Left colon (tissue), 2 donors: ENCODE measurements at regions not wholly inside any gene's neighbourhood (a gene's known extent, or its start where the extent isn't known, plus 50 kb on each side); places are given as distances from the start of the nearest gene placed in this dataset.

Source experiments
- ATAC-seq: fragments of 200-7000 bp; cut with Tn5 transposase; one replicate; pipeline ENCODE4 v1.9.1; 2020; ENCODE audit warnings: mild to moderate bottlenecking, moderate library complexity
- DNase-seq, 2 donors: peaks; one replicate each; pipeline ENCODE4 v3.0.0-alpha.2; 2020
- intact Hi-C, 2 donors: fragments of 100-400 bp; cut with DNase I in 1 of 2; cut with micrococcal nuclease in 1 of 2; formaldehyde crosslinking; loops; one replicate each; pipeline versions ENCODE4 v1.11.2 to v1.14.0; 2022; cut with DNase I, micrococcal nuclease
- donor health status: DM: no; HTN: no; CAD: no.
- donor health status: DM: yes; HTN: yes; CAD: no.

DNA sequence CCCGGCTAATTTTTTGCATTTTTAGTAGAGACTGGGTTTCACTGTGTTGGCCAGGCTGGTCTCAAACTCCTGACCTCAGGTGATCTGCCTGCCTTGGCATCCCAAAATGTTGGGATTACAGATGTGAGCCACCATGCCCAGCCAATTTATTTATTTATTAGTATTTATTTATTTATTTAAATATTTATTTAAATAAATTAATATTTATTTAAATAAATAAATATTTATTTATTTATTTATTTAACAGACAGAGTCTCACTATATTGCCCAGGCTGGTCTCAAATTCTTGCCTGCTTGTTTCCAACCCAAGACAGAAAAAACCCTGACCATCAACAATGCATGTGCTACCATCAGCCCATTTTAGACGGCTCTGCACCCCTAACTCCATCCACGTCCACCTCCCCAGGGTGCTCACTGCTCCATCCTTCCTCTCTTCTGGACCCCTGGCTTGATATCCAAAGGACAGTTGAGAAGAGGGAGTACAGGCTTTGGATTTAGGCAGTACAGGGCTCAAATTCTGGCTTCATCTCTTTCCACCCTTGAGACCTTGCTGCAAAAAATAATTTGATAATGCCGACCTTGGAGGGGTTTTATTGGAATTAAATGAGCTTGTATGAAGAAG lies 232.6 kb downstream of the MED10 start:
- no peak for ATAC-seq
- DNase-seq = no peak
- intact Hi-C loops = no loop called here

DNA sequence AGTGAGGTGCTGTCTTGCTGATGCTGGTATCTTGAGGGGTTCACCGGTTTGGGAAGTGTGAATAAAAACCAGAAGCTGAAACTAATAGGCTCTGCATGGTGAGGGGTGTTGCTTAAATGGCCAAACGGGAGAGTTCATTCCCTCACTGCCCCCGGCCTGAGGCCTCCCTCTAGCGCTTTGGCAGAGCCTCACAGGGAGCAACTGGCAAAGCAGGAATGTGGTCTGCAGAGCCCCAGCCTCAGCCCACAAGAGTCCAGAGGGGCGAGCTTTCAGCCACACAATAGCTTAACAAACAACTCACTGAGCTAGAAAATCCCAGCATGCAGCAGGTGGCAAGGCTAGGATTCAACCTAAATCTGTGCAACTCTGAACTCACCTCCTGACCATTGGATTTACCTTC lies 234.8 kb downstream of the MED10 start:
- DNase-seq (no peak), ATAC-seq (no peak)
- intact Hi-C loops = no loop called here

DNA sequence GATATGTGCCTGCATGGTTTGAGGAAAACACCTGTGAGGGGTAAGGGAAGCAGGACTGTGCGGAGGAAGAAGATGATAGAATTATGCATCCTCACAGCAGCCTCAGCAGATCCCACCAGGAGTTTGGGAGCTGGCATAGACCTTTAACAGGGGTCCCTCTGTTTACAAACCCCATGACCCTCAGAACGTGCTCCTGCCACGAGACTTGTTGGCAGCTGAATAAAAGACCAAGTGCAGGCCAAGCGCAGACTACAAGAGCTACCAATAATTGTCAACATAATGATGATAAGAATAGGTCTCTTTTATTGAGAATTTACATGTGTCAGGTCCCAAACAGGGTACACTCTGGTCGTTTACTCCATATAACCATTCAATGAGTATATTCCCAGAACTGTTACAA lies 236.0 kb downstream of the MED10 start:
- ATAC-seq (no peak), DNase-seq (no peak)
- intact Hi-C loops = no loop called here

- ATAC-seq (no peak), DNase-seq (no peak)
- intact Hi-C loops = no loop called here
Observed at GRCh38 chr5:6140219-6140618, 238.1 kb downstream of the MED10 start.

GRCh38 chr5:6135977-6136376 lies 242.4 kb downstream of the MED10 start:
- DNase-seq = no peak
- intact Hi-C loops = no loop called here
- ATAC-seq = no peak

GRCh38 chr5:6134281-6134680 lies 244.1 kb downstream of the MED10 start:
- DNase-seq (no peak), ATAC-seq (no peak)
- intact Hi-C loops = no loop called here

DNA sequence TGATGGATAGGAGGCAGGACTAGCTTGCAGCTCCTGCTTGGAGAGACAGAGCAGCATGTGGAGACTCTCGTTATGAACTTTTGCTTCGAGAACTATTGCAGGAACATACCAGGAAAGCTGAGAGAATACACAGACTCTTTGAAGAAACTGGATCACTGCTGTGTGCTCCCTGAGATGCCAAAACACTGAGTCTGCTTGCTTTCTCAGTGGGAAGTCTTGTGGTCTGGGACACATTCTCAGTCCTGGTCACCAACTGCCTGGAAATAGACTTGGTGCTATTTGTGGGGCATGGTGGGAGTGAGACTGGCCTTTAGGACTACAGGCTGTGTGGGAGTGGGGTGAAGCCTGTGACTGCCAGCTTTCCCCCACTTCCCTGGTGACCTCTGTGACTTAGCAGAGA lies 252.6 kb downstream of the MED10 start:
- ATAC-seq (no peak), DNase-seq (no peak)
- intact Hi-C loops = no loop called here

DNA sequence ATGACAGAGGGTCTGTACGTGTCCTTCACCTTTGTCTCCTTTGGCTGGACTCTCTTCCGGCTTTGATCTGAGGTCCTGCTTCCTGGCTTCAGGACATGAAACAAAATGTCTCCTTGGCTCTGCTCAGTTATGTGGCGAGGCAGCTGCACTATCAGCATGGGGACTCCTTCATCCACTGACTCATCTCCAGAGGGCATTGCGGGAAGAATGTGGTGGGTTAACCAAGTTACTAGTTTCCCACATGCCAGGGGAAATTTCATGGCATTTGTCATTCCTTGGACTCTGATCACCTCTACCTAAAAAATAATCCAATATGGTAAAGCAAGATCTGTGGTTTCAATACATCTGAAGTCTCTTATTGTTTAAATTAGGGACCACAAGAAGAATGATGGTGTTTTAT lies 259.7 kb downstream of the MED10 start:
- ATAC-seq (no peak), DNase-seq (no peak)
- intact Hi-C loops = no loop called here

DNA sequence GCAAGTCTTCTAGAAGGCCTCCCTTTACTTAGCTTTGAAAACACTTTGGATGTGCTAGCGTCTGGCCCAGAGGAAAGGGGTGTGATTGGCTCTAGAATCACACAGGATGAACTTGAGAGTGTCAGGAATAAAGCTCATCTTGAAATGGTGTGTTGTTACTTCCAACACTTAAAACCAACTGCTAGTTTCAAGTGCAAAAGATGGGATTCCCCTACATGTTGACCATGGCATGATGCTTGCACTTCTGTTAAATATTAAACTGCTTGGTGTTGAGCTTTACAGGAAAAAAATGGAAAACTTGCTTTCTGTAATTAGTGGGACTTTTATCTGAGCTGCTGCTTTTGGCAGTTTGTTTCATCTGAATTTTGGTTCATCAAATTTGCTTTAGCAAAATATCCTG lies 261.1 kb downstream of the MED10 start:
- intact Hi-C loops = no loop called here
- no peak for DNase-seq
- no peak for ATAC-seq

DNA sequence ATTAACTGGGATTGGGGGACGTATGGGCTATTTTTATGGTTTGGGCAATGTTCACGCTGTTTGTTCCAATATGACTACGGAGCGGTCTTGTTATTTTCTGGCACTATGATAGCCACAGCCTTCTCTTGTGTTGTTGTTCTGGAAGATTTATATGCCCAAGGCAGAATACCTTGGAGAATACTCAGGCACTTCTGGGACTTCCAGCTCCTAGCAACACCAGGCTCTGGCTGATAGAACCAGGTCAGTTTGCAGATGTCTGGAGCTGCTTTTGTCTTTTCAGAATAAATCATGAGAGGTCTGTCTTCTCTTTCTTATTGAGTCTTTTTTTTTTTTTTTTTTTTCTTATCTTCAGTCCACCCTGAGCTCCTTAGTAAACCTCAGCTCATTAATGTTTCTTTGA lies 262.5 kb downstream of the MED10 start:
- intact Hi-C loops = no loop called here
- no peak for ATAC-seq
- DNase-seq = no peak

DNA sequence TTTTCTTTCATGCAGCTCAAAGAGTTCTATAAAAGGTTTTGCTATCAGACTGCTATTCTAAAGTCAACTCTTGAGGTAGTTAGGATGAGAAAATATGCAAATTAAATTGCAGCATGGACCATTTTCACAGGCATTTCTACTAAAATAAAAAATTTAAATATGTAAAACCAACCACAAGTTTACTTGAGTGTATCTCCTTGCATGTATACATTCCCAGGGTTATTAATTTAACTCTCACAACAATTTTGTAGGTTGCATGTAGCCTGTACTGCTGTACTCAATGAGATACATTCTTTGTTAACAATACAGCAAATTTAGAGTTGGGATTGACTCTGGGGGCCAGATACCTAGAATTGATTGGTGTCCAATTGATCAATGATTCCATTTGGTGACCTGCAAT lies 265.8 kb downstream of the MED10 start:
- no peak for DNase-seq
- ATAC-seq = no peak
- intact Hi-C loops = no loop called here

DNA sequence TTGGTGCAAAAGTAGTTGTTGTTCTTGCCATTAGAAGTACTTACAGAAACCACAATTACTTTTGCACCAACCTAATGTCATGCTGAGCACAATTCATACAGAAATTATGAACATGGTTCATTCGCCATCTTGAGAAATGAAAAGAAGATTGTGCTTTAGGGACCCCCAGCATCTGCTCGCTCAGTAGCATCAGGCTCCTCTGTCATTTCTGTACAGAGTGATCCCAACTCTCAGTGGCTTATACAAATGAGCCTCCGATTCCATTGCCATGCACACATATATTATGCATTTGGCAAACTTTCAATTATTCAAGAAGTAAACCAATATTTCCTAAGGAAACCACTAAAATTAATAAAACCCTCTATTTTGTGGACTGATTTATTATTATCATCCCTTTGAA lies 266.2 kb downstream of the MED10 start:
- ATAC-seq (no peak), DNase-seq (no peak)
- intact Hi-C loops = no loop called here

DNA sequence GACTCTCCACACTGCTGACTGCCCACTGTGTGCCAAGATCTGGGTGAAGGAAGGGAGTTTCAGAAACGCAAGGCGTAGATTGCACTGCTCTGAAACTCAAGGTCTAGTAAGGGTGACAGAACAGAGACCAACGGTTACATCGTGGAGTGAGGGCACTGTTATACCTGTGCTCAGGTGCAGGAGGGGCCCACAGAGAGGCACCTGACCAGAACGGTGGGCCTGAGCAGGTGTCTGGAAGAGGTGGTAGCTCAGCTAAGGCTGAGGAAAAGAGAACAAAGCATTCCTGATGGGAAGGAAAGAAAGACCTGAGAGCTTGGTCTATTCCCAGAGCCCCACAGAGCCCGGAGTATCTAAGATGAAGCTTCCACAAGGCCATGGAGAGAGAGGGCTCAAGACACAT lies 267.2 kb downstream of the MED10 start:
- DNase-seq (no peak), ATAC-seq (no peak)
- intact Hi-C loops = no loop called here

GRCh38 chr5:6110441-6111005 lies 267.8 kb downstream of the MED10 start:
- DNase-seq (no peak), ATAC-seq (no peak)
- intact Hi-C loops = no loop called here

- intact Hi-C loops = no loop called here
- DNase-seq (no peak), ATAC-seq (no peak)
Observed at GRCh38 chr5:6108981-6109825, 269.1 kb downstream of the MED10 start.

GRCh38 chr5:6108540-6108848 lies 269.9 kb downstream of the MED10 start:
- intact Hi-C loops = no loop called here
- ATAC-seq (no peak), DNase-seq (no peak)

GRCh38 chr5:6107675-6108539 lies 270.4 kb downstream of the MED10 start:
- intact Hi-C loops = no loop called here
- DNase-seq = no peak
- no peak for ATAC-seq

DNA sequence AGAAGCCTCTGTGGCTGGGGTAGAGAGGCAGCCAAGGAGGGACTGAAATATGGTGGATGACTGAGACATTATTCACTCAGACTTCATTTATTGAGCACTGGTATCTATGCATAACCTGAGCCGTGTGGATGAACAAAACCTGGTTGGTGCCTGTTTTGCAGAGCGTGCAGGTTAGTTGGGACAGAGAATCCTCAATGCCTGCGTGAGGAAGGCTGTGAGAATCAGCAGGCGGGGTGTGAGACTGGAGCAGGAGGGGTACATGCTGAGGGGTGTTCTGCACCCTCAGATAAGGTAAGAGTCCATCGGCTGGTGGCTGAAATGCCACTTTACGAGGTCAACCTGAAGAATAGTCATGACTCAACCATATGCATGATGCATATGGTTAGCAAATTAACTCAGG lies 271.6 kb downstream of the MED10 start:
- ATAC-seq = no peak
- intact Hi-C loops = no loop called here
- no peak for DNase-seq

- intact Hi-C loops = no loop called here
- DNase-seq (no peak), ATAC-seq (no peak)
Observed at GRCh38 chr5:6105320-6105719, 273.0 kb downstream of the MED10 start.

- no peak for ATAC-seq
- DNase-seq = no peak
- intact Hi-C loops = no loop called here
Observed at GRCh38 chr5:6096101-6096500, 282.2 kb downstream of the MED10 start.
